GM23248 (cell line): ENCODE measurements at regions not wholly inside any gene's neighbourhood (a gene's known extent, or its start where the extent isn't known, plus 50 kb on each side); places are given as distances from the start of the nearest gene placed in this dataset.

Experiments
- DNase-seq: peaks from one replicate; pipeline ENCODE4 v3.0.0-alpha.2; 2015
- H2AFZ ChIP-seq: fragments of 200-600 bp; sonication (generic); 2 replicates; pipeline ENCODE4 v1.6.1; 2016; ENCODE audit warnings: antibody characterized with exemption
- H3F3A ChIP-seq: fragments of 200-600 bp; sonication (generic); 2 replicates; pipeline ENCODE4 v1.6.1; 2016; ENCODE audit warnings: mild to moderate bottlenecking, antibody characterized with exemption, mixed run types; ENCODE audit not compliant: insufficient read depth
- H3K27ac ChIP-seq: fragments of 200-600 bp; sonication (generic); 2 replicates; pipeline ENCODE4 v1.5.1; 2016; ENCODE audit warnings: mild to moderate bottlenecking
- H3K27me3 ChIP-seq: fragments of 200-600 bp; sonication (generic); replicated peaks from 2 replicates; pipeline ENCODE4 v1.6.1; 2016; ENCODE audit warnings: mild to moderate bottlenecking; ENCODE audit not compliant: insufficient read depth
- H3K36me3 ChIP-seq: fragments of 200-600 bp; sonication (generic); 2 replicates; pipeline ENCODE4 v1.6.1; 2016; ENCODE audit warnings: low read depth, mild to moderate bottlenecking
- H3K4me1 ChIP-seq: fragments of 200-600 bp; sonication (generic); 2 replicates; pipeline ENCODE4 v1.6.1; 2016; ENCODE audit warnings: mild to moderate bottlenecking; ENCODE audit not compliant: insufficient read depth
- H3K4me2 ChIP-seq: fragments of 200-600 bp; sonication (generic); one replicate; pipeline ENCODE4 v1.6.1; 2016; ENCODE audit warnings: mild to moderate bottlenecking; ENCODE audit not compliant: unreplicated experiment
- H3K4me3 ChIP-seq: fragments of 200-600 bp; sonication (generic); 2 replicates; pipeline ENCODE4 v1.5.1; 2016; ENCODE audit warnings: mild to moderate bottlenecking
- H3K79me2 ChIP-seq: fragments of 200-600 bp; sonication (generic); 2 replicates; pipeline ENCODE4 v1.6.1; 2016; ENCODE audit warnings: mild to moderate bottlenecking; ENCODE audit not compliant: insufficient read depth
- H3K9ac ChIP-seq: fragments of 200-600 bp; sonication (generic); 2 replicates; pipeline ENCODE4 v1.6.1; 2016; ENCODE audit warnings: mild to moderate bottlenecking
- H3K9me2 ChIP-seq: fragments of 200-600 bp; sonication (generic); 2 replicates; pipeline ENCODE4 v1.6.1; 2016; ENCODE audit warnings: mixed run types, mild to moderate bottlenecking, moderate library complexity; ENCODE audit not compliant: insufficient read depth
- H3K9me3 ChIP-seq: fragments of 200-600 bp; sonication (generic); one replicate; pipeline ENCODE4 v1.6.1; 2017; ENCODE audit warnings: low read depth
- H4K20me1 ChIP-seq: fragments of 200-600 bp; sonication (generic); 2 replicates; pipeline ENCODE4 v1.6.0; 2016; ENCODE audit not compliant: insufficient read depth
- EZH2 ChIP-seq: fragments of 200-600 bp; sonication (generic); IDR thresholded peaks from 2 replicates; pipeline ENCODE4 v1.6.1; 2018; ENCODE audit warnings: antibody characterized with exemption, mild to moderate bottlenecking; ENCODE audit not compliant: insufficient read depth, poor library complexity, severe bottlenecking
- EZH2phosphoT487 ChIP-seq: fragments of 200-600 bp; sonication (generic); IDR thresholded peaks from 2 replicates; pipeline ENCODE4 v1.6.1; 2018; ENCODE audit warnings: antibody characterized with exemption, moderate library complexity, mild to moderate bottlenecking, low read depth; ENCODE audit not compliant: insufficient read depth
- WGBS, 2 experiments: methylation state at CpG; one replicate each; pipeline ENCODE4 v1.1.6; 2015 to 2017; ENCODE audit warnings: low lambda C conversion rate in 2 of 2, low coverage in 1 of 2; ENCODE audit errors: missing lambda C conversion rate in 2 of 2; 5-methylcytosine and 5-hydroxymethylcytosine counted together
- in situ Hi-C: fragments of 300-500 bp; cut with MboI; formaldehyde crosslinking; loops from 2 replicates; pipeline ENCODE4 v1.15.0; 2020

- DNase-seq = no peak
- Histone ChIP-seq H3K9me3 (no peaks in the 10 kb centered on the region), H3K4me2 (no peak overlapping the region), H3K27me3 (no peaks in the 10 kb centered on the region), H4K20me1 (no peaks in the 10 kb centered on the region), H2AFZ (no peak overlapping the region), H3K9me2 (no peaks in the 10 kb centered on the region), H3F3A (no peaks in the 10 kb centered on the region), H3K4me3 (no peak overlapping the region), H3K36me3 (no peaks in the 10 kb centered on the region), H3K27ac (no peak overlapping the region), H3K9ac (no peak overlapping the region), H3K4me1 (no peaks in the 10 kb centered on the region), H3K79me2 (no peaks in the 10 kb centered on the region)
- 68 to 72% methylated on average over 13 of the region's 13 CpGs for WGBS, 2 experiments
- in situ Hi-C loops = no loop called here
- TF ChIP-seq EZH2phosphoT487 (no peak), EZH2 (no peak)
These were observed 65.5 kb upstream of the SLC45A1 start for GRCh38 chr1:8252266-8252951.

DNA sequence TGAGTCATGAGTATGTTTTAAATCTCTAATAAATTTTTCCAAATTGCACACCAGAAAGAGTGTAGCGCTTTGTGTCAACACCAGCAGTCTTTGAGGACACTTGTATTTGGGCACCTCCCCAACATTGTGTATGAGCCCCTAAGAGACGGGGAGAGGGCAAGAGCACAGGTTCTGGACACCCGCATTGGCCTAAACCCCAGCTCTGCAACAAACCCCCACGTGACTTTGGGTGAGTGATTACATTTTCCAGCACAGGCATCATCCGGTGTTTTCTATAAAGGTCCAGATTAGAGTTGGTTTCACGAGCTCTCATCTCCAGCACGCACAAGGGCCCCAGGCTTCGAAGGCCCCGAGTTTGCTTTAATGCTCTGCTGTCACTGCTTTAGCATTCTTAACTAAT is 66.3 kb upstream of the SLC45A1 start:
- H3K4me3 ChIP-seq = no peak overlapping the region
- H3F3A ChIP-seq = no peaks in the 10 kb centered on the region
- in situ Hi-C loops = no loop called here
- H3K27ac ChIP-seq = no peak overlapping the region
- no peaks in the 10 kb centered on the region for H3K9me2 ChIP-seq
- no peak overlapping the region for H3K4me2 ChIP-seq
- no peak overlapping the region for H2AFZ ChIP-seq
- H3K36me3 ChIP-seq = no peaks in the 10 kb centered on the region
- H4K20me1 ChIP-seq = no peaks in the 10 kb centered on the region
- no peaks in the 10 kb centered on the region for H3K79me2 ChIP-seq
- no peaks in the 10 kb centered on the region for H3K4me1 ChIP-seq
- H3K27me3 ChIP-seq = no peaks in the 10 kb centered on the region
- H3K9me3 ChIP-seq = no peaks in the 10 kb centered on the region
- H3K9ac ChIP-seq = no peak overlapping the region
- WGBS, 2 experiments = 89 to 90% methylated on average over 9 of the region's 9 CpGs
- no peak for TF ChIP-seq EZH2
- DNase-seq = no peak

GRCh38 chr1:8249838-8250237 is 68.1 kb upstream of the SLC45A1 start:
- in situ Hi-C loops = loop anchor here (25.0 kb wide), 1 partner anchor 213 kb away; the partner anchor contains the start of gene ERRFI1
- H3K27ac ChIP-seq = no peak overlapping the region
- H3K9ac ChIP-seq = no peak overlapping the region
- H3F3A ChIP-seq = no peaks in the 10 kb centered on the region
- no peaks in the 10 kb centered on the region for H3K4me1 ChIP-seq
- no peaks in the 10 kb centered on the region for H3K36me3 ChIP-seq
- no peak for DNase-seq
- no peak overlapping the region for H2AFZ ChIP-seq
- H3K79me2 ChIP-seq = no peaks in the 10 kb centered on the region
- no peak overlapping the region for H3K4me2 ChIP-seq
- 72 to 73% methylated on average over 4 of the region's 4 CpGs for WGBS, 2 experiments
- H3K9me3 ChIP-seq = no peaks in the 10 kb centered on the region
- no peaks in the 10 kb centered on the region for H3K27me3 ChIP-seq
- no peaks in the 10 kb centered on the region for H4K20me1 ChIP-seq
- TF ChIP-seq EZH2phosphoT487 (no peak), EZH2 (no peak)
- H3K9me2 ChIP-seq = no peaks in the 10 kb centered on the region
- no peak overlapping the region for H3K4me3 ChIP-seq

GRCh38 chr1:8247811-8248436 is 70.0 kb upstream of the SLC45A1 start:
- H3K4me3 ChIP-seq = no peak overlapping the region
- DNase-seq = no peak
- no peaks in the 10 kb centered on the region for H3K9me3 ChIP-seq
- WGBS, 2 experiments = 88 to 92% methylated on average over 10 of the region's 10 CpGs
- no peak overlapping the region for H3K4me2 ChIP-seq
- no peaks in the 10 kb centered on the region for H3K79me2 ChIP-seq
- H3K9me2 ChIP-seq = no peaks in the 10 kb centered on the region
- no peaks in the 10 kb centered on the region for H3F3A ChIP-seq
- TF ChIP-seq EZH2 = no peak
- no peak for TF ChIP-seq EZH2phosphoT487
- in situ Hi-C loops = loop anchor here (25.0 kb wide), 1 partner anchor 211 kb away; the partner anchor contains the start of gene ERRFI1
- H3K27me3 ChIP-seq = no peaks in the 10 kb centered on the region
- H3K9ac ChIP-seq = no peak overlapping the region
- no peaks in the 10 kb centered on the region for H3K4me1 ChIP-seq
- H3K36me3 ChIP-seq = no peaks in the 10 kb centered on the region
- H4K20me1 ChIP-seq = no peaks in the 10 kb centered on the region
- H3K27ac ChIP-seq = no peak overlapping the region
- H2AFZ ChIP-seq = no peak overlapping the region
